Inferior parietal cortex (tissue), 1 donor: ENCODE measurements at regions not wholly inside any gene's neighbourhood (a gene's known extent, or its start where the extent isn't known, plus 50 kb on each side); places are given as distances from the start of the nearest gene placed in this dataset.
"Not testable (repeated sequence)": the region's sequence is repeated elsewhere in the genome, so short reads cannot be mapped to it uniquely, and the experiment has no call there.

Source experiments
- DNase-seq: peaks from one replicate; pipeline ENCODE4 v3.0.0-alpha.2; 2016; ENCODE audit errors: extremely low spot score

DNA sequence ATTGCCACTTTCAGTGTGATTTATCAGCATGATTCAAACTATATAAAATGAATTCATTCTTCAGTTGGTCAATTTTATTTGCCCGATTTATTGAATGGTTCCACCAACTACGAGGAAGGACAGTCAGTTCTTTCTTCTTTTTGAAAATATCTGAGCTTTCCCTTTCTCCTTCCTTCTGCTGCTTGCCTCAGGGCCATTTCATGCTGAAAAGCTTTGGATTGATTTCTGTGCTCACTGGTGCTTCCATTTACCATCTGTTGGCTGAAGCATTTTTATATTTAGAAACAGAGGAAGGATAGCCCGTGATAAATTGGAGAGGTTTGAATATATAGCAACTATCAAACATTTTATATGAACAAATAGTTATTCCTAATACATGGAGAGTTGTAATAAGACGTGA is 68.9 kb upstream of the ADAMTS5 start:
- DNase-seq, result no peak

DNA sequence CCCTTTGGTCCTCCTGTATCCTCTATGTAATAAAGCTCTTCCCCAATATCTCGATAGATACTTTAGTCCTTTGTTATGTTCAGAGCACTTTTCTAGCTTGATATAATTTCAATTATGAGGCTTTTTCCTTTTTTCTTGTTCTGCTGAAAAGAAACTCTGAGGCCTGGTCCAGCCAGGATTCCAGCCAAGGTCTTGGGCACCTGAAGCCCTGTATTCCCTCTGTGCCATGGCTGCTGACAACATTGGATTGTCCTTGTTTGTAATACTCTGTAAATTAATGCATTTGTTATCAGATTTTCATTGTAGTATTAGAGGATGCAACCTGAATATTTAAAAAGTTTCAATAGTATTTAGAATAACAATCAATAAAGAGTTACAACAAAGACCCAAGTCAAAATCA is 67.9 kb upstream of the ADAMTS5 start:
- no peak for DNase-seq

- no peak for DNase-seq
These were observed 66.6 kb upstream of the ADAMTS5 start for GRCh38 chr21:27033471-27033870.

GRCh38 chr21:27026501-27026900 is 59.6 kb upstream of the ADAMTS5 start:
- no peak for DNase-seq

- DNase-seq, result not testable (repeated sequence)
These were observed 58.8 kb upstream of the ADAMTS5 start for GRCh38 chr21:27025708-27026107.

- DNase-seq, result no peak
These were observed 58.1 kb upstream of the ADAMTS5 start for GRCh38 chr21:27024971-27025370.

GRCh38 chr21:27024301-27024700 is 57.4 kb upstream of the ADAMTS5 start:
- no peak for DNase-seq

GRCh38 chr21:27023186-27023585 is 56.3 kb upstream of the ADAMTS5 start:
- no peak for DNase-seq

GRCh38 chr21:27021801-27022200 is 54.9 kb upstream of the ADAMTS5 start:
- no peak for DNase-seq

DNA sequence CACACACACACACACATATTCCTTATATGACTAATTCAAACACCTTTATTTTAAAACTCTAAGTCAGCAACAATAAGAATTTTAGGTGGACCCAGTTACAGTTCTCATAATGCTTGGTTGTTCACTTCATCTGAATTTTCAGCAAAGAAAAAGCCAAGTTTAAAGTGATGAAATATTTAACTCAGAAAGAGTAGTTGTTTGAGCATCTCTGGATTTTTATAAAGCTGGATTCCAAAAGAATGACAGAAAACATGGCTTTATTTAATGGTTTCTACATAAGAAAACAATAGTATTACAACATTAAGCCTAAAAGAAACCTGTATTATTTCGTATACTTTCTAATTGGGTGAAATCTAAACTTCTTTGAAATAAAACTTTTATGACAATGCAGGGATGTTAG is 54.2 kb upstream of the ADAMTS5 start:
- DNase-seq, result no peak

DNA sequence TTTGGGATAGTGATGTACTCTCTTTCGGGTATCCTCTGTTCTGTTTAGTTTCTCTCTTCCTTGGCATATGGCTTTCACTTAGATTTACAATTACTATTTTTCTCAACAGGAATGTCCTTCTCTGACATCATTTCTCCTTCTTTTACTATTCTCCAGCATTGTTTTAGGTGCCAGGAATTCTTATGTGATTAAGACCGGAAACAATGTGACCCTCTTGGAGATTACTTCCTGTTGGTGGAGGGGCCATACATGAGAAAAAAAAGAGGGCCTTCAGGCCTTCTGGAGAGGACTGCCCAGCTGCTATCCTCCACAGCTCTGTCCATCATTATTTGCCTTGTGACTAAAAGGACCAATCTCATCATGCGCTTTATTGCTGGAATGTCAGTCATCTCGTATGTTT is 50.4 kb upstream of the ADAMTS5 start:
- no peak for DNase-seq
